ENCODE measurements at regions not wholly inside any gene's neighbourhood (a gene's known extent, or its start where the extent isn't known, plus 50 kb on each side); places are given as distances from the start of the nearest gene placed in this dataset.

DNA sequence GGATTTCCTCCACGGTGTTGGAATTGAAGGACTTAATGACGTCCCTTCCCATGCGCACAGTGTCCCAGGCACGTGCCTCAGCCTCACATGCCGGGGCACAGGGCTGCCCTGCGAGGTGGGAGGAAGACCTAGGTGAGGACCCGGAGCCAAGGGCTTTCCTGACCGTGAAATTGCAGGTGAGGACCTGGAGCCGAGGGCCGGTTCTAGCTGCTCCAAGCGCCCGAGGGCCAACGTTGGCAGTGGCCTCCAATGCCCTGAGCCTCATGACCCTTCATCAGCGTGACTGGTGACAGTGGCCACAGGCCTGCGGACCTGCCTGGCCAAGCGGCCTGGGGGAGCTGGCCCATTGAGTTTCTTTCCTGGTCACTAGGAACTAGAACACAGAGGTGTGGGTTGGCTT is 338.2 kb upstream of the MYT1L start:
- Mint-ChIP-seq H3K9me3 (ENCODE audit: unreplicated experiment) (peaks cover 13% of the 10 kb centered on the region), H3K27me3 (ENCODE audit: insufficient read depth, unreplicated experiment) (peaks cover 13% of the 10 kb centered on the region), H3K36me3 (ENCODE audit: insufficient read depth, unreplicated experiment) (no peaks in the 10 kb centered on the region), H3K4me1 (ENCODE audit: low read depth, unreplicated experiment) (no peaks in the 10 kb centered on the region), H3K27ac (ENCODE audit: unreplicated experiment) (no peak overlapping the region), H3K4me3 (ENCODE audit: unreplicated experiment) (no peak overlapping the region)
- TF ChIP-seq, protein P1, sequence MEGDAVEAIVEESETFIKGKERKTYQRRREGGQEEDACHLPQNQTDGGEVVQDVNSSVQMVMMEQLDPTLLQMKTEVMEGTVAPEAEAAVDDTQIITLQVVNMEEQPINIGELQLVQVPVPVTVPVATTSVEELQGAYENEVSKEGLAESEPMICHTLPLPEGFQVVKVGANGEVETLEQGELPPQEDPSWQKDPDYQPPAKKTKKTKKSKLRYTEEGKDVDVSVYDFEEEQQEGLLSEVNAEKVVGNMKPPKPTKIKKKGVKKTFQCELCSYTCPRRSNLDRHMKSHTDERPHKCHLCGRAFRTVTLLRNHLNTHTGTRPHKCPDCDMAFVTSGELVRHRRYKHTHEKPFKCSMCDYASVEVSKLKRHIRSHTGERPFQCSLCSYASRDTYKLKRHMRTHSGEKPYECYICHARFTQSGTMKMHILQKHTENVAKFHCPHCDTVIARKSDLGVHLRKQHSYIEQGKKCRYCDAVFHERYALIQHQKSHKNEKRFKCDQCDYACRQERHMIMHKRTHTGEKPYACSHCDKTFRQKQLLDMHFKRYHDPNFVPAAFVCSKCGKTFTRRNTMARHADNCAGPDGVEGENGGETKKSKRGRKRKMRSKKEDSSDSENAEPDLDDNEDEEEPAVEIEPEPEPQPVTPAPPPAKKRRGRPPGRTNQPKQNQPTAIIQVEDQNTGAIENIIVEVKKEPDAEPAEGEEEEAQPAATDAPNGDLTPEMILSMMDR (IDR thresholded peaks at IDR 0.05; ENCODE audit: insufficient read depth in 1 of 2, low read depth in 1 of 2, low read length in 1 of 2, severe bottlenecking in 1 of 2, unreplicated experiment in 1 of 2), result no peak
- Histone ChIP-seq H3K27me3 (replicated peaks; ENCODE audit: control insufficient read depth, insufficient read depth, low read length) (no peaks in the 10 kb centered on the region), H3K4me1 (no peaks in the 10 kb centered on the region), H3K9me3 (no peaks in the 10 kb centered on the region), H3K36me3 (ENCODE audit: control insufficient read depth, insufficient read depth, low read length) (no peaks in the 10 kb centered on the region), H3K4me3 (ENCODE audit: low read depth, low read length) (no peak overlapping the region)
- ChIA-PET POLR2A (no interaction called here), CTCF (no interaction called here)
- BruUV-seq (replicated peaks), result no TSS peak
- no peak for DNase-seq
- intact Hi-C loops (cut with micrococcal nuclease; ENCODE audit: unreplicated experiment), result no loop called here

DNA sequence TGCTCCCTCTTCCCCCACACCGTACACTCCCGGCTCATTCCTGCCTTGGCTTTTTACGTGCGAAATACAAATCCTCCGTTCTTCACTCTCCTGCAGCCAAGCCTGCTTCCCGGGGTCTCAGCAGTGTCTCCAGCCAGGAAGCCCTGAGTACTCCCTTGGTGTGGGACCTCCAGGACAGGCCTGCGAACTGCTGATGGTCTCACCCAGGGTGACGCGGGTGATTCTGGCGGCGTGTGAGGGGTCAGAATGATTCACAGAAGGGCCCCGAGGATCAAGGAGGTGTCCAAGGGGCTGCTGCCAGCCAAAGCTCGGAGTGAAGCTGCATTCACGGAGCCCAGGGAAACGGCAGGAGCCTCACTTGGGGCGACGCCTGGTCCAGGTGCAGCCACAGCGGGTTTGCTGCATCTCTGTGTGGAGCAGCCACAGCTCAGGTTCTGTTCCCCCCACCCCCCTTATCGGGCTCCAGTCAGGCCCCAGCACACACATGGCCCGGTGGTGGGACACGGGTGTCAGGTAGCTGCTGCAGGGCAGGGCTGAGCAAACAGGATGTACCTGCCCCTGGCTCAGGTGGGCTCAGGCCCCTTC is 337.7 kb upstream of the MYT1L start:
- Mint-ChIP-seq H3K27me3 (ENCODE audit: insufficient read depth, unreplicated experiment) (peaks cover 13% of the 10 kb centered on the region), H3K36me3 (ENCODE audit: insufficient read depth, unreplicated experiment) (no peaks in the 10 kb centered on the region), H3K4me3 (ENCODE audit: unreplicated experiment) (no peak overlapping the region), H3K4me1 (ENCODE audit: low read depth, unreplicated experiment) (no peaks in the 10 kb centered on the region), H3K9me3 (ENCODE audit: unreplicated experiment) (peaks cover 13% of the 10 kb centered on the region), H3K27ac (ENCODE audit: unreplicated experiment) (no peak overlapping the region)
- H3K4me1 ChIP-seq, result no peaks in the 10 kb centered on the region
- no peaks in the 10 kb centered on the region for H3K9me3 ChIP-seq
- ChIA-PET CTCF (no interaction called here), POLR2A (no interaction called here)
- H3K36me3 ChIP-seq (ENCODE audit: control insufficient read depth, insufficient read depth, low read length), result no peaks in the 10 kb centered on the region
- TF ChIP-seq, protein P1 (IDR thresholded peaks at IDR 0.05; ENCODE audit: insufficient read depth in 1 of 2, low read depth in 1 of 2, low read length in 1 of 2, severe bottlenecking in 1 of 2, unreplicated experiment in 1 of 2), result no peak
- BruUV-seq (replicated peaks), result no TSS peak
- DNase-seq, result no peak
- H3K4me3 ChIP-seq (ENCODE audit: low read depth, low read length), result no peak overlapping the region
- intact Hi-C loops (cut with micrococcal nuclease; ENCODE audit: unreplicated experiment), result no loop called here
- H3K27me3 ChIP-seq (replicated peaks; ENCODE audit: control insufficient read depth, insufficient read depth, low read length), result no peaks in the 10 kb centered on the region

DNA sequence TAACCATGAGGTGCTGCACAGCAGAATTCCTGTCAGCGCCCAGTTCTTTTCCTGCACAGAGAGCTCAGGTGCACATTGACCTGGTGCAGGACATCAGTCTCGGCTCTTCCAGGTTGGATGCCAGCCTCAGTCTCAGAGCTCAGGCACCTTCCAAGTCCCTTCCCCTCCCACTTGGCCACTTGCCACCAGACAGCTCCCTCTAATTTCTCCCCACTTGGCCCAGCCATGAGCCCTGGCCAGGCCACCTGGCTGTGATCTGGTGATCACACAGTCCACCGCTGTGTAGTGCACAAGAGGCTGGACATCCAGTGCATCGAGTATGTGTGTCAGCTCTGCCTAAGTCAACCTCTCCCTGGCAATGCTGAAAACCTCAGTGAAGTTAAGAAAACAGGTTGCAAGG is 336.6 kb upstream of the MYT1L start:
- H3K4me3 ChIP-seq (ENCODE audit: low read depth, low read length), result no peak overlapping the region
- BruUV-seq (replicated peaks), result no TSS peak
- intact Hi-C loops (cut with micrococcal nuclease; ENCODE audit: unreplicated experiment), result no loop called here
- Mint-ChIP-seq H3K27ac (ENCODE audit: unreplicated experiment) (no peak overlapping the region), H3K4me1 (ENCODE audit: low read depth, unreplicated experiment) (no peaks in the 10 kb centered on the region), H3K27me3 (ENCODE audit: insufficient read depth, unreplicated experiment) (peaks cover 15% of the 10 kb centered on the region), H3K4me3 (ENCODE audit: unreplicated experiment) (no peak overlapping the region), H3K36me3 (ENCODE audit: insufficient read depth, unreplicated experiment) (no peaks in the 10 kb centered on the region), H3K9me3 (ENCODE audit: unreplicated experiment) (peaks cover 13% of the 10 kb centered on the region)
- ChIA-PET CTCF (no interaction called here), POLR2A (no interaction called here)
- H3K36me3 ChIP-seq (ENCODE audit: control insufficient read depth, insufficient read depth, low read length), result no peaks in the 10 kb centered on the region
- DNase-seq, result no peak
- no peaks in the 10 kb centered on the region for H3K9me3 ChIP-seq
- H3K4me1 ChIP-seq, result no peaks in the 10 kb centered on the region
- H3K27me3 ChIP-seq (replicated peaks; ENCODE audit: control insufficient read depth, insufficient read depth, low read length), result no peaks in the 10 kb centered on the region
- TF ChIP-seq, protein P1 (IDR thresholded peaks at IDR 0.05; ENCODE audit: insufficient read depth in 1 of 2, low read depth in 1 of 2, low read length in 1 of 2, severe bottlenecking in 1 of 2, unreplicated experiment in 1 of 2), result no peak

Measured in Caco-2 (cell line).